ENCODE measurements at regions not wholly inside any gene's neighbourhood (a gene's known extent, or its start where the extent isn't known, plus 50 kb on each side); places are given as distances from the start of the nearest gene placed in this dataset.

- Histone ChIP-seq H2BK15ac (ENCODE audit: low read length) (no peak overlapping the region), H3K9ac (replicated peaks in 1 of 4; ENCODE audit: extremely low read depth in 1 of 4, low read depth in 3 of 4, low read length in 3 of 4) (no peak overlapping the region), H3K23me2 (ENCODE audit: low read depth, low read length) (no peaks in the 10 kb centered on the region), H2BK20ac (ENCODE audit: low read length) (no peak overlapping the region), H2AK5ac (ENCODE audit: low read depth, low read length) (no peak overlapping the region), H3K56ac (replicated peaks; ENCODE audit: insufficient read length, low read depth, low read length) (no peak overlapping the region), H3K4me3 (ENCODE audit: extremely low read depth in 1 of 4, insufficient read depth in 2 of 4, low read depth in 3 of 4, low read length in 4 of 4) (no peak overlapping the region), H3K27me3 (replicated peaks in 1 of 4; ENCODE audit: control insufficient read depth in 3 of 4, extremely low read depth in 1 of 4, insufficient read depth in 3 of 4, low read length in 3 of 4) (no peaks in the 10 kb centered on the region), H3K23ac (ENCODE audit: insufficient read length) (no peak overlapping the region), H3K14ac (ENCODE audit: insufficient read length) (no peak overlapping the region), H4K5ac (ENCODE audit: insufficient read length, low read depth, low read length) (no peak overlapping the region), H3K27ac (ENCODE audit: low read depth, low read length) (no peak overlapping the region), H3K4me1 (replicated peaks in 1 of 4; ENCODE audit: control insufficient read depth in 3 of 4, insufficient read depth in 4 of 4, low read length in 3 of 4) (no peaks in the 10 kb centered on the region), H3K9me3 (ENCODE audit: insufficient read depth in 2 of 2, low read depth in 1 of 2, low read length in 1 of 2) (no peaks in the 10 kb centered on the region), H4K8ac (ENCODE audit: extremely low read depth, insufficient read depth, low read length) (no peak overlapping the region), H2BK5ac (ENCODE audit: low read depth, low read length) (no peak overlapping the region), H3K18ac (ENCODE audit: extremely low read depth, low read length) (no peak overlapping the region), H3K4me2 (ENCODE audit: insufficient read depth in 1 of 2, low read depth in 2 of 2, low read length in 2 of 2) (no peak overlapping the region), H2AFZ (ENCODE audit: low read length) (no peak overlapping the region), H3K79me1 (ENCODE audit: low read depth, low read length) (no peaks in the 10 kb centered on the region), H3K79me2 (ENCODE audit: control insufficient read depth in 1 of 2, insufficient read depth in 2 of 2, low read length in 2 of 2) (no peaks in the 10 kb centered on the region), H4K91ac (replicated peaks; ENCODE audit: insufficient read length, low read length) (no peak overlapping the region), H2BK120ac (replicated peaks; ENCODE audit: low read depth, low read length) (no peak overlapping the region), H2BK12ac (ENCODE audit: low read depth, low read length) (no peak overlapping the region), H3K36me3 (ENCODE audit: control insufficient read depth in 2 of 4, insufficient read depth in 4 of 4, low read length in 3 of 4) (no peaks in the 10 kb centered on the region), H4K20me1 (replicated peaks in 1 of 2; ENCODE audit: control insufficient read depth in 1 of 2, insufficient read depth in 2 of 2, low read length in 2 of 2) (no peaks in the 10 kb centered on the region), H3K4ac (replicated peaks; ENCODE audit: insufficient read length, low read depth, low read length) (no peak overlapping the region)
- WGBS, 2 experiments (ENCODE audit: extremely low coverage in 1 of 2, insufficient coverage in 1 of 2, insufficient read length in 1 of 2, insufficient replicate concordance in 2 of 2, low coverage in 1 of 2, low lambda C conversion rate in 2 of 2, missing lambda C conversion rate in 1 of 2) = 94% methylated on average over 2 of the region's 2 CpGs; no CpG with 5 or more reads in 1 of the 2 experiments
- CTCF ChIA-PET (ENCODE audit: partially characterized antibody) = interaction anchor here (0.6 to 2.3 kb wide), 4 partner anchors 26 to 207 kb away, joined by 3 to 8 read pairs (median 6); no protein-coding TSS in a partner anchor
- no peak for DNase-seq (ENCODE audit: low read depth in 1 of 2, low spot score in 2 of 2)
- FAIRE-seq = no peak
- POLR2A ChIA-PET (ENCODE audit: partially characterized antibody) = no interaction called here
- TF ChIP-seq ASH2L (IDR thresholded peaks at IDR 0.05; ENCODE audit: low read length) (no peak), BCL11A (IDR thresholded peaks at IDR 0.05; ENCODE audit: low read depth in 2 of 2, low read length in 2 of 2) (no peak), CHD1 (IDR thresholded peaks at IDR 0.05; ENCODE audit: low read depth, low read length) (no peak), SUZ12 (IDR thresholded peaks at IDR 0.05; ENCODE audit: low read length) (no peak), ATF2 (IDR thresholded peaks at IDR 0.05; ENCODE audit: low read length) (no peak), YY1 (IDR thresholded peaks at IDR 0.05; ENCODE audit: low read depth, low read length) (no peak), KDM5A (IDR thresholded peaks at IDR 0.05; ENCODE audit: low read length) (no peak), CHD2 (IDR thresholded peaks at IDR 0.05; ENCODE audit: low read length) (no peak), BACH1 (IDR thresholded peaks at IDR 0.05; ENCODE audit: low read length) (no peak), CTCF (IDR thresholded peaks at IDR 0.05; ENCODE audit: control extremely low read depth in 1 of 3, insufficient read depth in 1 of 3, low read depth in 1 of 3, low read length in 3 of 3) (no peak), EP300 (IDR thresholded peaks at IDR 0.05; ENCODE audit: borderline replicate concordance in 1 of 2, low read depth in 2 of 2, low read length in 2 of 2) (no peak), SIRT6 (IDR thresholded peaks at IDR 0.05; ENCODE audit: low read length) (no peak)
Measured at GRCh38 chr11:32024948-32025347, 65.9 kb upstream of the RCN1 start.

All from H1 (cell line).